ENCODE measurements at regions not wholly inside any gene's neighbourhood (a gene's known extent, or its start where the extent isn't known, plus 50 kb on each side); places are given as distances from the start of the nearest gene placed in this dataset.

DNA sequence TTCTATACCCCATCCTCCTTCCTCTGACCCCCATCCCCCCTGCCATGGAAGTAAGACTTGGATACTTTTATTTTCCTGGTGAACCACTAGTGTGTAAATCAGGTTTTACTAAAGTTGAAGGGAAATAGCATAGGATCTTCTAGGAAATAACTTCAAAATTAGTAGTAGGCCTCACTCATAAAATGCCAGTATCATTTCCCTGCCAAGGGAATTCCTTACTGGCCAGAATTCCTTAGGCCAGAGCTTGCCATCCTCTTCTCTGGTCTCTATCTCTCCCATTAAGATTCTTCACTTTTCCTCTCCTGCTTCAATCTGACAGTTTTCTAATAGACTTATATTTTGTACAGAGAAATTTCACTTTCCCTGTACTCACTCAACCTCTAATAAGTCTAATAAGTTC lies 322.8 kb upstream of the TANK start:
- H3K27ac ChIP-seq (ENCODE audit: low read depth in 2 of 2, low read length in 1 of 2): peak overlapping the region; percentile 78 to 85; a peak in 3 of 4 replicates
- H2AFZ ChIP-seq (ENCODE audit: low read depth): no peak overlapping the region
- POLR2A ChIA-PET: no interaction called here
- no peaks in the 10 kb centered on the region for H3K79me2 ChIP-seq (ENCODE audit: insufficient read depth)
- no peaks in the 10 kb centered on the region for H3K36me3 ChIP-seq (replicated peaks in 1 of 2; ENCODE audit: control insufficient read depth in 1 of 2, insufficient read depth in 2 of 2, low read length in 1 of 2)
- TF ChIP-seq SIN3A (IDR thresholded peaks at IDR 0.05; ENCODE audit: borderline replicate concordance, low read depth, low read length): no peak
- TF ChIP-seq TEAD4 (IDR thresholded peaks at IDR 0.05; ENCODE audit: borderline replicate concordance, insufficient read depth): no peak
- TF ChIP-seq, protein P1, sequence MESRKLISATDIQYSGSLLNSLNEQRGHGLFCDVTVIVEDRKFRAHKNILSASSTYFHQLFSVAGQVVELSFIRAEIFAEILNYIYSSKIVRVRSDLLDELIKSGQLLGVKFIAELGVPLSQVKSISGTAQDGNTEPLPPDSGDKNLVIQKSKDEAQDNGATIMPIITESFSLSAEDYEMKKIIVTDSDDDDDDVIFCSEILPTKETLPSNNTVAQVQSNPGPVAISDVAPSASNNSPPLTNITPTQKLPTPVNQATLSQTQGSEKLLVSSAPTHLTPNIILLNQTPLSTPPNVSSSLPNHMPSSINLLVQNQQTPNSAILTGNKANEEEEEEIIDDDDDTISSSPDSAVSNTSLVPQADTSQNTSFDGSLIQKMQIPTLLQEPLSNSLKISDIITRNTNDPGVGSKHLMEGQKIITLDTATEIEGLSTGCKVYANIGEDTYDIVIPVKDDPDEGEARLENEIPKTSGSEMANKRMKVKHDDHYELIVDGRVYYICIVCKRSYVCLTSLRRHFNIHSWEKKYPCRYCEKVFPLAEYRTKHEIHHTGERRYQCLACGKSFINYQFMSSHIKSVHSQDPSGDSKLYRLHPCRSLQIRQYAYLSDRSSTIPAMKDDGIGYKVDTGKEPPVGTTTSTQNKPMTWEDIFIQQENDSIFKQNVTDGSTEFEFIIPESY (IDR thresholded peaks at IDR 0.05; ENCODE audit: borderline replicate concordance, low read depth): no peak
- TF ChIP-seq RFX5 (IDR thresholded peaks at IDR 0.05; ENCODE audit: low read length): no peak
- no peak for TF ChIP-seq EP300 (IDR thresholded peaks at IDR 0.05; ENCODE audit: borderline replicate concordance in 1 of 2, low read depth in 1 of 2, low read length in 1 of 2)
- TF ChIP-seq, protein P2, sequence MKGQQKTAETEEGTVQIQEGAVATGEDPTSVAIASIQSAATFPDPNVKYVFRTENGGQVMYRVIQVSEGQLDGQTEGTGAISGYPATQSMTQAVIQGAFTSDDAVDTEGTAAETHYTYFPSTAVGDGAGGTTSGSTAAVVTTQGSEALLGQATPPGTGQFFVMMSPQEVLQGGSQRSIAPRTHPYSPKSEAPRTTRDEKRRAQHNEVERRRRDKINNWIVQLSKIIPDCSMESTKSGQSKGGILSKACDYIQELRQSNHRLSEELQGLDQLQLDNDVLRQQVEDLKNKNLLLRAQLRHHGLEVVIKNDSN (IDR thresholded peaks at IDR 0.05; ENCODE audit: borderline replicate concordance, low read depth): no peak
- no peak for TF ChIP-seq POLR2AphosphoS5 (IDR thresholded peaks at IDR 0.05; ENCODE audit: low read depth, low read length)
- TF ChIP-seq, protein P3, sequence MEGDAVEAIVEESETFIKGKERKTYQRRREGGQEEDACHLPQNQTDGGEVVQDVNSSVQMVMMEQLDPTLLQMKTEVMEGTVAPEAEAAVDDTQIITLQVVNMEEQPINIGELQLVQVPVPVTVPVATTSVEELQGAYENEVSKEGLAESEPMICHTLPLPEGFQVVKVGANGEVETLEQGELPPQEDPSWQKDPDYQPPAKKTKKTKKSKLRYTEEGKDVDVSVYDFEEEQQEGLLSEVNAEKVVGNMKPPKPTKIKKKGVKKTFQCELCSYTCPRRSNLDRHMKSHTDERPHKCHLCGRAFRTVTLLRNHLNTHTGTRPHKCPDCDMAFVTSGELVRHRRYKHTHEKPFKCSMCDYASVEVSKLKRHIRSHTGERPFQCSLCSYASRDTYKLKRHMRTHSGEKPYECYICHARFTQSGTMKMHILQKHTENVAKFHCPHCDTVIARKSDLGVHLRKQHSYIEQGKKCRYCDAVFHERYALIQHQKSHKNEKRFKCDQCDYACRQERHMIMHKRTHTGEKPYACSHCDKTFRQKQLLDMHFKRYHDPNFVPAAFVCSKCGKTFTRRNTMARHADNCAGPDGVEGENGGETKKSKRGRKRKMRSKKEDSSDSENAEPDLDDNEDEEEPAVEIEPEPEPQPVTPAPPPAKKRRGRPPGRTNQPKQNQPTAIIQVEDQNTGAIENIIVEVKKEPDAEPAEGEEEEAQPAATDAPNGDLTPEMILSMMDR (IDR thresholded peaks at IDR 0.05): no peak
- TF ChIP-seq CHD2 (IDR thresholded peaks at IDR 0.05; ENCODE audit: low read length, partially characterized antibody): no peak
- H3K27me3 ChIP-seq (ENCODE audit: insufficient read depth): no peaks in the 10 kb centered on the region
- H3F3A ChIP-seq (replicated peaks; ENCODE audit: insufficient read depth): peaks cover 14% of the 10 kb centered on the region
- H3K9me2 ChIP-seq: no peaks in the 10 kb centered on the region
- H3K9me3 ChIP-seq: no peaks in the 10 kb centered on the region
- H3K4me3 ChIP-seq (ENCODE audit: low read depth in 2 of 2, low read length in 1 of 2): no peak overlapping the region
- no peaks in the 10 kb centered on the region for H4K20me1 ChIP-seq (ENCODE audit: insufficient read depth)
- peaks cover 2 to 12% of the 10 kb centered on the region in 2 experiments; a peak in 3 of 4 replicates for H3K4me1 ChIP-seq (ENCODE audit: control insufficient read depth in 1 of 2, insufficient read depth in 2 of 2, low read depth in 1 of 2, low read length in 1 of 2)
- DNase-seq: no peak
- CTCF ChIA-PET: no interaction called here
- H3K9ac ChIP-seq: peak overlapping the region; percentile 10; the same call in 1 of the 2 replicates
- H3K4me2 ChIP-seq: peak overlapping the region; percentile 14; the same call in 1 of the 2 replicates

DNA sequence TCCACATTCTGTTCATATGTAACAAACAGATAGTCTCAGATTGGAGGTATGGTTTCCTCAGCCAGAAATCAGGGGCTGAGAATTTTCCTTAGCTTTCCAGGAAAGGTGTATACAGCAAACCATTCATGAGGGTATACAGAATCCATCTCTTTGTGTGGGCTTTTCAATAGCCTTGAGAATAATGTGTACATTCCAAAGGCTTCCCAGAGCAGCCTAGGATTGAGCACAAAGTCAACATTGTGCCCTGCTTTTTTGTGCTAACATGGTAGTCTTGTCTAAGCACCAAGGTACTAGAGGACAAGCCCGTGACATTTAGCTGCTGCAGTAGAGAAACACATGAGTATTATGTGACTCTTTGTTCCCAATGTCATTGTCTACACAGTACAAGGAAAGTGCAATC lies 322.1 kb upstream of the TANK start:
- H4K20me1 ChIP-seq (ENCODE audit: insufficient read depth): no peaks in the 10 kb centered on the region
- no peaks in the 10 kb centered on the region for H3K27me3 ChIP-seq (ENCODE audit: insufficient read depth)
- peaks cover 14% of the 10 kb centered on the region for H3F3A ChIP-seq (replicated peaks; ENCODE audit: insufficient read depth)
- TF ChIP-seq EZH2phosphoT487 (IDR thresholded peaks at IDR 0.05; ENCODE audit: borderline replicate concordance, low read depth) (no peak), FOXJ3 (CRISPR knock-in tag; IDR thresholded peaks at IDR 0.05) (no peak), SIN3A (IDR thresholded peaks at IDR 0.05; ENCODE audit: borderline replicate concordance, low read depth, low read length) (no peak), FOXM1 (IDR thresholded peaks at IDR 0.05; ENCODE audit: low read depth) (no peak), CHD2 (IDR thresholded peaks at IDR 0.05; ENCODE audit: low read length, partially characterized antibody) (no peak), JUND (IDR thresholded peaks at IDR 0.05) (no peak), RCOR1 (IDR thresholded peaks at IDR 0.05; ENCODE audit: low read length) (no peak), TAF1 (IDR thresholded peaks at IDR 0.05; ENCODE audit: borderline replicate concordance, low read depth, low read length) (no peak)
- TF ChIP-seq, protein P4, sequence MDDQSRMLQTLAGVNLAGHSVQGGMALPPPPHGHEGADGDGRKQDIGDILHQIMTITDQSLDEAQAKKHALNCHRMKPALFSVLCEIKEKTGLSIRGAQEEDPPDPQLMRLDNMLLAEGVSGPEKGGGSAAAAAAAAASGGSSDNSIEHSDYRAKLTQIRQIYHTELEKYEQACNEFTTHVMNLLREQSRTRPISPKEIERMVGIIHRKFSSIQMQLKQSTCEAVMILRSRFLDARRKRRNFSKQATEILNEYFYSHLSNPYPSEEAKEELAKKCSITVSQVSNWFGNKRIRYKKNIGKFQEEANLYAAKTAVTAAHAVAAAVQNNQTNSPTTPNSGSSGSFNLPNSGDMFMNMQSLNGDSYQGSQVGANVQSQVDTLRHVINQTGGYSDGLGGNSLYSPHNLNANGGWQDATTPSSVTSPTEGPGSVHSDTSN (IDR thresholded peaks at IDR 0.05): no peak
- TF ChIP-seq, protein P1 (IDR thresholded peaks at IDR 0.05; ENCODE audit: borderline replicate concordance, low read depth): no peak
- TF ChIP-seq, protein P3 (IDR thresholded peaks at IDR 0.05): no peak
- H3K79me2 ChIP-seq (ENCODE audit: insufficient read depth): no peaks in the 10 kb centered on the region
- no peaks in the 10 kb centered on the region for H3K9me3 ChIP-seq
- H3K4me3 ChIP-seq (ENCODE audit: low read depth in 2 of 2, low read length in 1 of 2): no peak overlapping the region
- ChIA-PET POLR2A (no interaction called here), CTCF (interaction anchor here (0.7 to 0.9 kb wide), 2 partner anchors 156 to 520 kb away, joined by 3 read pairs; no protein-coding TSS in a partner anchor)
- H3K9ac ChIP-seq: no peak overlapping the region
- no peak for DNase-seq
- peak overlapping the region; percentile 31 to 78; a peak in 2 of 4 replicates for H3K27ac ChIP-seq (ENCODE audit: low read depth in 2 of 2, low read length in 1 of 2)
- H3K4me1 ChIP-seq (ENCODE audit: control insufficient read depth in 1 of 2, insufficient read depth in 2 of 2, low read depth in 1 of 2, low read length in 1 of 2): peaks cover 2 to 12% of the 10 kb centered on the region in 2 experiments; a peak in 3 of 4 replicates
- no peak overlapping the region for H3K4me2 ChIP-seq
- 100% methylated on average over 1 of the region's 1 CpG for WGBS (ENCODE audit: low lambda C conversion rate)
- no peaks in the 10 kb centered on the region for H3K9me2 ChIP-seq
- H2AFZ ChIP-seq (ENCODE audit: low read depth): no peak overlapping the region
- H3K36me3 ChIP-seq (replicated peaks in 1 of 2; ENCODE audit: control insufficient read depth in 1 of 2, insufficient read depth in 2 of 2, low read length in 1 of 2): no peaks in the 10 kb centered on the region

Data from SK-N-SH (cell line).